Endodermal cell (in vitro differentiated cells): ENCODE measurements at regions not wholly inside any gene's neighbourhood (a gene's known extent, or its start where the extent isn't known, plus 50 kb on each side); places are given as distances from the start of the nearest gene placed in this dataset.

ENCODE experiments used
- DNase-seq: peaks from one replicate; pipeline ENCODE4 v3.0.0-alpha.2; 2017
- H3K27ac ChIP-seq: 2 replicates; pipeline ENCODE4 v1.5.1; 2013; ENCODE audit warnings: mild to moderate bottlenecking, low read depth, low read length, moderate library complexity
- H3K27me3 ChIP-seq: 2 replicates; pipeline ENCODE4 v1.6.1; 2013; ENCODE audit warnings: mild to moderate bottlenecking, low read length, moderate library complexity; ENCODE audit not compliant: insufficient read depth, control insufficient read depth, poor library complexity, severe bottlenecking
- H3K36me3 ChIP-seq: 2 replicates; pipeline ENCODE4 v1.7.0; 2013; ENCODE audit warnings: mild to moderate bottlenecking, low read length, moderate library complexity; ENCODE audit not compliant: control insufficient read depth, insufficient read depth
- H3K4me1 ChIP-seq: one replicate; pipeline ENCODE4 v1.7.0; 2013; ENCODE audit warnings: low read length; ENCODE audit not compliant: control insufficient read depth, insufficient read depth
- H3K4me3 ChIP-seq: 2 replicates; pipeline ENCODE4 v1.5.1; 2013; ENCODE audit warnings: mild to moderate bottlenecking, low read length, moderate library complexity
- H3K9ac ChIP-seq: 2 replicates; pipeline ENCODE4 v1.6.1; 2013; ENCODE audit warnings: mild to moderate bottlenecking, low read length, moderate library complexity; ENCODE audit not compliant: poor library complexity, severe bottlenecking; ENCODE audit errors: extremely low read depth
- H3K9me3 ChIP-seq: 2 replicates; pipeline ENCODE4 v1.6.1; 2013; ENCODE audit warnings: mild to moderate bottlenecking, low read length, moderate library complexity; ENCODE audit not compliant: control insufficient read depth
- H3K27ac Mint-ChIP-seq: 2 replicates; pipeline ENCODE4 v1.8.0; 2020; ENCODE audit warnings: mixed read lengths
- H3K27me3 Mint-ChIP-seq: 2 replicates; pipeline ENCODE4 v1.8.0; 2021; ENCODE audit warnings: mild to moderate bottlenecking, mixed read lengths; ENCODE audit not compliant: insufficient read depth
- H3K36me3 Mint-ChIP-seq: 2 replicates; pipeline ENCODE4 v1.8.0; 2020; ENCODE audit warnings: low read depth, mixed read lengths
- H3K4me1 Mint-ChIP-seq: 2 replicates; pipeline ENCODE4 v1.8.0; 2020; ENCODE audit warnings: mixed read lengths
- H3K4me3 Mint-ChIP-seq: 2 replicates; pipeline ENCODE4 v1.8.0; 2020; ENCODE audit warnings: mild to moderate bottlenecking, moderate library complexity, mixed read lengths
- H3K9me3 Mint-ChIP-seq: 2 replicates; pipeline ENCODE4 v1.8.0; 2020; ENCODE audit warnings: mild to moderate bottlenecking, mixed read lengths
- WGBS, 2 experiments: methylation state at CpG; one replicate each; pipeline versions ENCODE4 v1.1.5 to v1.1.7; 2013; ENCODE audit warnings: missing lambda C conversion rate in 2 of 2, mixed read lengths in 1 of 2; ENCODE audit not compliant: insufficient coverage in 1 of 2, insufficient read length in 1 of 2; 5-methylcytosine and 5-hydroxymethylcytosine counted together
- TF ChIP-seq, protein P1 (sequence below): fragments of 200-600 bp; sonication (generic); conservative IDR thresholded peaks from 2 replicates; pipeline ENCODE4 v1.5.0; 2021; ENCODE audit warnings: antibody characterized with exemption, mild to moderate bottlenecking

- Histone ChIP-seq H3K27ac (no peak overlapping the region), H3K4me1 (no peaks in the 10 kb centered on the region), H3K4me3 (no peak overlapping the region), H3K36me3 (no peaks in the 10 kb centered on the region), H3K27me3 (no peaks in the 10 kb centered on the region), H3K9ac (no peak overlapping the region), H3K9me3 (peaks cover under 1% of the 10 kb centered on the region)
- Mint-ChIP-seq H3K36me3 (no peaks in the 10 kb centered on the region), H3K27me3 (no peaks in the 10 kb centered on the region), H3K4me3 (no peak overlapping the region), H3K4me1 (peaks cover 14% of the 10 kb centered on the region), H3K9me3 (no peaks in the 10 kb centered on the region), H3K27ac (no peak overlapping the region)
- TF ChIP-seq, protein P1, sequence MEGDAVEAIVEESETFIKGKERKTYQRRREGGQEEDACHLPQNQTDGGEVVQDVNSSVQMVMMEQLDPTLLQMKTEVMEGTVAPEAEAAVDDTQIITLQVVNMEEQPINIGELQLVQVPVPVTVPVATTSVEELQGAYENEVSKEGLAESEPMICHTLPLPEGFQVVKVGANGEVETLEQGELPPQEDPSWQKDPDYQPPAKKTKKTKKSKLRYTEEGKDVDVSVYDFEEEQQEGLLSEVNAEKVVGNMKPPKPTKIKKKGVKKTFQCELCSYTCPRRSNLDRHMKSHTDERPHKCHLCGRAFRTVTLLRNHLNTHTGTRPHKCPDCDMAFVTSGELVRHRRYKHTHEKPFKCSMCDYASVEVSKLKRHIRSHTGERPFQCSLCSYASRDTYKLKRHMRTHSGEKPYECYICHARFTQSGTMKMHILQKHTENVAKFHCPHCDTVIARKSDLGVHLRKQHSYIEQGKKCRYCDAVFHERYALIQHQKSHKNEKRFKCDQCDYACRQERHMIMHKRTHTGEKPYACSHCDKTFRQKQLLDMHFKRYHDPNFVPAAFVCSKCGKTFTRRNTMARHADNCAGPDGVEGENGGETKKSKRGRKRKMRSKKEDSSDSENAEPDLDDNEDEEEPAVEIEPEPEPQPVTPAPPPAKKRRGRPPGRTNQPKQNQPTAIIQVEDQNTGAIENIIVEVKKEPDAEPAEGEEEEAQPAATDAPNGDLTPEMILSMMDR, result no peak
- DNase-seq, result no peak
- WGBS, 2 experiments, result 92 to 94% methylated on average over 2 to 3 of the region's 3 CpGs
Observed at GRCh38 chr3:170738766-170739165, 131.2 kb downstream of the RPL22L1 start.

- no peaks in the 10 kb centered on the region for H3K9me3 ChIP-seq
- no peak overlapping the region for H3K27ac Mint-ChIP-seq
- no peak overlapping the region for H3K4me3 Mint-ChIP-seq
- H3K9ac ChIP-seq, result no peak overlapping the region
- H3K27me3 Mint-ChIP-seq, result no peaks in the 10 kb centered on the region
- H3K36me3 Mint-ChIP-seq, result no peaks in the 10 kb centered on the region
- TF ChIP-seq, protein P1, result no peak
- 92 to 98% methylated on average over 2 to 3 of the region's 3 CpGs for WGBS, 2 experiments
- no peak overlapping the region for H3K27ac ChIP-seq
- DNase-seq, result no peak
- H3K36me3 ChIP-seq, result no peaks in the 10 kb centered on the region
- H3K27me3 ChIP-seq, result no peaks in the 10 kb centered on the region
- peaks cover 14% of the 10 kb centered on the region for H3K4me1 Mint-ChIP-seq
- H3K4me1 ChIP-seq, result no peaks in the 10 kb centered on the region
- no peak overlapping the region for H3K4me3 ChIP-seq
- H3K9me3 Mint-ChIP-seq, result no peaks in the 10 kb centered on the region
Observed at GRCh38 chr3:170737498-170738162, 132.4 kb downstream of the RPL22L1 start.

DNA sequence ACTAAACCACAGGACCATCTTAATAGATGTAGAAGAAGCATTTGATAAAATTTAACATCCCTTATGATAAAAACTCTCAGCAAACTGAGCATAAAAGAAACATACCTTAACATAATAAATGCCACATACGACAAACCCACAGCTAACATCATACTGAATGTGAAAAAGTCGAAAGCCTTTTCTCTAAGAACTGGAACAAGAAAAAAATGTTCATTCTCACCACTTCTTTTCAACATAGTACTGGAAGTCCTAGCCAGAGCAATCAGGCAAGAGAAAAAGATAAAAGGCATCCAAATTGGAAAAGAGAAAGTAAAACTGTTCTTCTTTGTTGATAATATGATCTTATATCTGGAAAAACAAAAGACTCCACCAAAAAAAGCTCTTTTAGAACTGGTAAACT, 134.2 kb downstream of the RPL22L1 start:
- Histone ChIP-seq H3K36me3 (no peaks in the 10 kb centered on the region), H3K4me3 (no peak overlapping the region), H3K27me3 (no peaks in the 10 kb centered on the region), H3K27ac (no peak overlapping the region), H3K4me1 (peaks cover 10% of the 10 kb centered on the region), H3K9ac (no peak overlapping the region), H3K9me3 (no peaks in the 10 kb centered on the region)
- no peaks in the 10 kb centered on the region for H3K9me3 Mint-ChIP-seq
- H3K36me3 Mint-ChIP-seq, result no peaks in the 10 kb centered on the region
- no peaks in the 10 kb centered on the region for H3K27me3 Mint-ChIP-seq
- H3K4me3 Mint-ChIP-seq, result no peak overlapping the region
- no peak overlapping the region for H3K27ac Mint-ChIP-seq
- TF ChIP-seq, protein P1, result no peak
- no peak for DNase-seq
- 84 to 100% methylated on average over 1 to 2 of the region's 2 CpGs for WGBS, 2 experiments
- peaks cover 20% of the 10 kb centered on the region for H3K4me1 Mint-ChIP-seq
